ENCODE measurements at regions not wholly inside any gene's neighbourhood (a gene's known extent, or its start where the extent isn't known, plus 50 kb on each side); places are given as distances from the start of the nearest gene placed in this dataset.
"Not testable (repeated sequence)": the region's sequence is repeated elsewhere in the genome, so short reads cannot be mapped to it uniquely, and the experiment has no call there.

GRCh38 chr12:83896416-83896815 is 1016.2 kb downstream of the SLC6A15 start:
- H3K4me3 Mint-ChIP-seq (ENCODE audit: low read depth) = no peak overlapping the region
- no peaks in the 10 kb centered on the region for H3K27me3 Mint-ChIP-seq
- no peaks in the 10 kb centered on the region for H3K4me1 Mint-ChIP-seq (ENCODE audit: low read depth)
- no peak for DNase-seq (ENCODE audit: low spot score, unreplicated experiment)
- no peak for TF ChIP-seq CTCF (IDR thresholded peaks at IDR 0.05; ENCODE audit: unreplicated experiment)
- peaks cover 3% of the 10 kb centered on the region for H3K9me3 Mint-ChIP-seq (ENCODE audit: low read depth)
- no peak overlapping the region for H3K27ac Mint-ChIP-seq
- H3K36me3 Mint-ChIP-seq (ENCODE audit: insufficient read depth) = no peaks in the 10 kb centered on the region

GRCh38 chr12:83893101-83893500 is 1019.5 kb downstream of the SLC6A15 start:
- Mint-ChIP-seq H3K27ac (no peak overlapping the region), H3K36me3 (ENCODE audit: insufficient read depth) (no peaks in the 10 kb centered on the region), H3K27me3 (no peaks in the 10 kb centered on the region), H3K9me3 (ENCODE audit: low read depth) (peaks cover 4% of the 10 kb centered on the region), H3K4me3 (ENCODE audit: low read depth) (no peak overlapping the region), H3K4me1 (ENCODE audit: low read depth) (no peaks in the 10 kb centered on the region)
- TF ChIP-seq CTCF (IDR thresholded peaks at IDR 0.05; ENCODE audit: unreplicated experiment) = no peak
- DNase-seq (ENCODE audit: low spot score, unreplicated experiment) = no peak

GRCh38 chr12:83889745-83890144 is 1022.9 kb downstream of the SLC6A15 start:
- Mint-ChIP-seq H3K27ac (no peak overlapping the region), H3K4me1 (ENCODE audit: low read depth) (no peaks in the 10 kb centered on the region), H3K4me3 (ENCODE audit: low read depth) (no peak overlapping the region), H3K36me3 (ENCODE audit: insufficient read depth) (no peaks in the 10 kb centered on the region), H3K9me3 (ENCODE audit: low read depth) (peaks cover 4% of the 10 kb centered on the region), H3K27me3 (no peaks in the 10 kb centered on the region)
- TF ChIP-seq CTCF (IDR thresholded peaks at IDR 0.05; ENCODE audit: unreplicated experiment) = no peak
- no peak for DNase-seq (ENCODE audit: low spot score, unreplicated experiment)

- no peaks in the 10 kb centered on the region for H3K4me1 Mint-ChIP-seq (ENCODE audit: low read depth)
- no peak overlapping the region for H3K4me3 Mint-ChIP-seq (ENCODE audit: low read depth)
- no peaks in the 10 kb centered on the region for H3K36me3 Mint-ChIP-seq (ENCODE audit: insufficient read depth)
- H3K27me3 Mint-ChIP-seq = no peaks in the 10 kb centered on the region
- H3K27ac Mint-ChIP-seq = no peak overlapping the region
- H3K9me3 Mint-ChIP-seq (ENCODE audit: low read depth) = peaks cover 4% of the 10 kb centered on the region
- DNase-seq (ENCODE audit: low spot score, unreplicated experiment) = no peak
- TF ChIP-seq CTCF (IDR thresholded peaks at IDR 0.05; ENCODE audit: unreplicated experiment) = no peak
Observed at GRCh38 chr12:83886479-83886878, 1026.1 kb downstream of the SLC6A15 start.

- H3K27me3 Mint-ChIP-seq; H3K4me1 Mint-ChIP-seq (ENCODE audit: low read depth); DNase-seq (ENCODE audit: low spot score, unreplicated experiment); H3K9me3 Mint-ChIP-seq (ENCODE audit: low read depth); H3K4me3 Mint-ChIP-seq (ENCODE audit: low read depth); H3K36me3 Mint-ChIP-seq (ENCODE audit: insufficient read depth); H3K27ac Mint-ChIP-seq: not testable (repeated sequence)
Observed at GRCh38 chr12:83870921-83871599, 1041.5 kb downstream of the SLC6A15 start.

- H3K27ac Mint-ChIP-seq = no peak overlapping the region
- DNase-seq (ENCODE audit: low spot score, unreplicated experiment) = no peak
- H3K27me3 Mint-ChIP-seq = no peaks in the 10 kb centered on the region
- no peak for TF ChIP-seq CTCF (IDR thresholded peaks at IDR 0.05; ENCODE audit: unreplicated experiment)
- H3K36me3 Mint-ChIP-seq (ENCODE audit: insufficient read depth) = no peaks in the 10 kb centered on the region
- H3K4me1 Mint-ChIP-seq (ENCODE audit: low read depth) = no peaks in the 10 kb centered on the region
- no peaks in the 10 kb centered on the region for H3K9me3 Mint-ChIP-seq (ENCODE audit: low read depth)
- no peak overlapping the region for H3K4me3 Mint-ChIP-seq (ENCODE audit: low read depth)
Observed at GRCh38 chr12:83866477-83866876, 1046.1 kb downstream of the SLC6A15 start.

Data from progenitor cell of endocrine pancreas (in vitro differentiated cells).